ENCODE measurements at regions not wholly inside any gene's neighbourhood (a gene's known extent, or its start where the extent isn't known, plus 50 kb on each side); places are given as distances from the start of the nearest gene placed in this dataset.

- TF ChIP-seq CTCF (IDR thresholded peaks at IDR 0.05) (no peak), POLR2A (IDR thresholded peaks at IDR 0.05) (no peak)
Measured at GRCh38 chr13:99722338-99722818, 221.1 kb downstream of the TM9SF2 start.

Measured in Peyer's patch (tissue), 4 donors.